ENCODE measurements at regions not wholly inside any gene's neighbourhood (a gene's known extent, or its start where the extent isn't known, plus 50 kb on each side); places are given as distances from the start of the nearest gene placed in this dataset.

GRCh38 chr3:187967993-187968392 is 186.0 kb upstream of the LPP start:
- H3K4me1 ChIP-seq (ENCODE audit: control insufficient read depth in 1 of 2, insufficient read depth in 1 of 2, low read depth in 1 of 2, low read length in 1 of 2): peaks cover 74 to 77% of the 10 kb centered on the region in 2 experiments
- H3K4me3 ChIP-seq (ENCODE audit: low read depth in 1 of 2, low read length in 1 of 2): peak overlapping the region in 1 of 2 experiments; percentile 4
- peak overlapping the region; percentile 90 for H3K27ac ChIP-seq
- no peaks in the 10 kb centered on the region for H3K9me3 ChIP-seq
- no peaks in the 10 kb centered on the region for H3K36me3 ChIP-seq
- no peak for TF ChIP-seq CTCF (IDR thresholded peaks at IDR 0.05)
- H3K27me3 ChIP-seq: no peaks in the 10 kb centered on the region

- Histone ChIP-seq H3K9me3 (no peaks in the 10 kb centered on the region), H3K36me3 (no peaks in the 10 kb centered on the region), H3K4me1 (ENCODE audit: control insufficient read depth in 1 of 2, insufficient read depth in 1 of 2, low read depth in 1 of 2, low read length in 1 of 2) (peaks cover 66 to 67% of the 10 kb centered on the region in 2 experiments), H3K27ac (peak overlapping the region; percentile 90), H3K4me3 (ENCODE audit: low read depth in 1 of 2, low read length in 1 of 2) (peak overlapping the region in 1 of 2 experiments; percentile 4), H3K27me3 (no peaks in the 10 kb centered on the region)
- TF ChIP-seq CTCF (IDR thresholded peaks at IDR 0.05): no peak
These were observed 184.9 kb upstream of the LPP start for GRCh38 chr3:187968883-187969580.

- Histone ChIP-seq H3K36me3 (no peaks in the 10 kb centered on the region), H3K4me1 (ENCODE audit: control insufficient read depth in 1 of 2, insufficient read depth in 1 of 2, low read depth in 1 of 2, low read length in 1 of 2) (peaks cover 62 to 66% of the 10 kb centered on the region in 2 experiments), H3K4me3 (ENCODE audit: low read depth in 1 of 2, low read length in 1 of 2) (no peak overlapping the region), H3K27ac (peak overlapping the region; percentile 90), H3K9me3 (no peaks in the 10 kb centered on the region), H3K27me3 (no peaks in the 10 kb centered on the region)
- no peak for TF ChIP-seq CTCF (IDR thresholded peaks at IDR 0.05)
These were observed 184.4 kb upstream of the LPP start for GRCh38 chr3:187969581-187969950.

- Histone ChIP-seq H3K4me1 (ENCODE audit: control insufficient read depth in 1 of 2, insufficient read depth in 1 of 2, low read depth in 1 of 2, low read length in 1 of 2) (peaks cover 56 to 64% of the 10 kb centered on the region in 2 experiments), H3K27me3 (no peaks in the 10 kb centered on the region), H3K27ac (peak overlapping the region; percentile 90), H3K9me3 (no peaks in the 10 kb centered on the region), H3K4me3 (ENCODE audit: low read depth in 1 of 2, low read length in 1 of 2) (no peak overlapping the region), H3K36me3 (no peaks in the 10 kb centered on the region)
- no peak for TF ChIP-seq CTCF (IDR thresholded peaks at IDR 0.05)
These were observed 183.9 kb upstream of the LPP start for GRCh38 chr3:187970106-187970505.

- Histone ChIP-seq H3K4me1 (ENCODE audit: control insufficient read depth in 1 of 2, insufficient read depth in 1 of 2, low read depth in 1 of 2, low read length in 1 of 2) (peaks cover 41 to 52% of the 10 kb centered on the region in 2 experiments), H3K27ac (peak overlapping the region; percentile 13), H3K36me3 (no peaks in the 10 kb centered on the region), H3K4me3 (ENCODE audit: low read depth in 1 of 2, low read length in 1 of 2) (no peak overlapping the region), H3K27me3 (no peaks in the 10 kb centered on the region), H3K9me3 (no peaks in the 10 kb centered on the region)
- TF ChIP-seq CTCF (IDR thresholded peaks at IDR 0.05): no peak
These were observed 182.3 kb upstream of the LPP start for GRCh38 chr3:187971629-187972028.

All from neutrophil (primary cell).